ENCODE measurements at regions not wholly inside any gene's neighbourhood (a gene's known extent, or its start where the extent isn't known, plus 50 kb on each side); places are given as distances from the start of the nearest gene placed in this dataset.
"Not testable (repeated sequence)": the region's sequence is repeated elsewhere in the genome, so short reads cannot be mapped to it uniquely, and the experiment has no call there.

DNA sequence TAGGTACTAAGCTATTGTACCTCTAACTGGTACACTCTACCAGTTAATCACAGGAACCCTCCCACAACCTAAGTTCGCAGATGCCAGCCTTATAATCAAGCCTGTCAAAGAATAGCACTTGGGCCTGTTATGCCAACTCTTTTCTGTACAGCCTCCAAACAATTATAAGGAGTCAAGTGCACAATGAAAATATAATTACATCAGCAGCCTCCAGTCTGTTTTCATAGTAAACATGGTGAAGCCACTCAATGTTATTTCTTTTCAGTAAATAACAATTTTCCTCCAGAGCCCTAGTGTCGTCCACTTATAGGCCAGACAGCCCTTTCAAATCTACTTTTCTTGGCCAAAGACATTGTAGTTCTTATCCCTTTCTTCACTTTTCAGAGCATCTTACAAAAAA lies 82.7 kb upstream of the CARMIL1 start:
- no peak overlapping the region for H3K9ac ChIP-seq (ENCODE audit: low read depth in 1 of 3, low read length in 3 of 3)
- H3K27ac ChIP-seq (ENCODE audit: low read depth, low read length): no peak overlapping the region
- no peak overlapping the region for H3K4me3 ChIP-seq (ENCODE audit: low read length in 3 of 3)
- peaks cover 3 to 4% (median 4%) of the 10 kb centered on the region in 3 donors for H3K4me1 ChIP-seq (ENCODE audit: control insufficient read depth in 3 of 3, insufficient read depth in 3 of 3, low read length in 3 of 3)
- H3K27me3 ChIP-seq (ENCODE audit: control insufficient read depth in 3 of 3, insufficient read depth in 3 of 3, low read length in 3 of 3): no peaks in the 10 kb centered on the region
- H3K36me3 ChIP-seq (ENCODE audit: control insufficient read depth in 3 of 3, insufficient read depth in 3 of 3, low read length in 3 of 3): no peaks in the 10 kb centered on the region
- H3K9me3 ChIP-seq (ENCODE audit: control insufficient read depth in 3 of 3, low read length in 3 of 3): no peaks in the 10 kb centered on the region

DNA sequence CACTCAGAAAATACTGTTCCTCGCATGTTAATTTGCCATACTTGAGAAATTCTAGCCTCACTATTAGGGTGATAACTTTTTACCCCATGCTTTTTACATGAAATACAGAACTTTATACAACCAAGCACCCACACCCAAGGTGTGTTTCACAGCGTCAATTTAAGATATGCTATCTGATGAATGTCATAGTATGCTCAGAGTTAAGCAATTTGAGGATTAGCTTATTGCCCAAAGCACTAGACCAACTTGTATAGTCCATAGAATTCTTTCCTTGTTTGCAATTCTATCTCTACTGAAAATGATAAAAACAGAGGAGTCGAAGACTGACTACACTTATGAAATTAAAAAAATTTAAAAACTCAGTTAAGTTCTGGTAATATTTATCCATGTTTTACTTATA lies 82.1 kb upstream of the CARMIL1 start:
- Histone ChIP-seq H3K9me3 (ENCODE audit: control insufficient read depth in 3 of 3, low read length in 3 of 3) (no peaks in the 10 kb centered on the region), H3K9ac (ENCODE audit: low read depth in 1 of 3, low read length in 3 of 3) (no peak overlapping the region), H3K36me3 (ENCODE audit: control insufficient read depth in 3 of 3, insufficient read depth in 3 of 3, low read length in 3 of 3) (no peaks in the 10 kb centered on the region), H3K27ac (ENCODE audit: low read depth, low read length) (no peak overlapping the region), H3K4me3 (ENCODE audit: low read length in 3 of 3) (no peak overlapping the region), H3K4me1 (ENCODE audit: control insufficient read depth in 3 of 3, insufficient read depth in 3 of 3, low read length in 3 of 3) (peaks cover 3 to 4% (median 4%) of the 10 kb centered on the region in 3 donors), H3K27me3 (ENCODE audit: control insufficient read depth in 3 of 3, insufficient read depth in 3 of 3, low read length in 3 of 3) (no peaks in the 10 kb centered on the region)

DNA sequence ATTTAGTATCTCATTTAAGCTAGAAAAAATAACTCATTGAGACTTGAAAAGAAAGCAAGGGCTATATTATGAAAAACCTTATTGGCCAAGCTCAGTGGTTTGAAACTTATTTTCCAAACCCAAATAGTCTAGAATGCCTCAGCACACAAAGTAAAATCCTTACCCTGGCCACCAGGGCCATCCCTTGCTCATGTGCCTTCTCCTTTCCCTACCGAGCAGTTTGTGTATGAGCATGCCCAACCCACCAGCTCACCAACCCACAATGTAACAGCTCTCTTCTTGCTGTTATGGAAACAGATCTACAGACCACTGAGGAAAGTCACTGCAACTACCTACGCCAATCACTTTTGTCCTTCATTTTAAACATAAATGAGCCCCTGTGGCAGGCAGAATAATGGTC lies 79.6 kb upstream of the CARMIL1 start:
- Histone ChIP-seq H3K36me3 (ENCODE audit: control insufficient read depth in 3 of 3, insufficient read depth in 3 of 3, low read length in 3 of 3) (no peaks in the 10 kb centered on the region), H3K9me3 (ENCODE audit: control insufficient read depth in 3 of 3, low read length in 3 of 3) (no peaks in the 10 kb centered on the region), H3K9ac (ENCODE audit: low read depth in 1 of 3, low read length in 3 of 3) (no peak overlapping the region), H3K4me3 (ENCODE audit: low read length in 3 of 3) (no peak overlapping the region), H3K27ac (ENCODE audit: low read depth, low read length) (no peak overlapping the region), H3K27me3 (ENCODE audit: control insufficient read depth in 3 of 3, insufficient read depth in 3 of 3, low read length in 3 of 3) (no peaks in the 10 kb centered on the region), H3K4me1 (ENCODE audit: control insufficient read depth in 3 of 3, insufficient read depth in 3 of 3, low read length in 3 of 3) (no peaks in the 10 kb centered on the region)

DNA sequence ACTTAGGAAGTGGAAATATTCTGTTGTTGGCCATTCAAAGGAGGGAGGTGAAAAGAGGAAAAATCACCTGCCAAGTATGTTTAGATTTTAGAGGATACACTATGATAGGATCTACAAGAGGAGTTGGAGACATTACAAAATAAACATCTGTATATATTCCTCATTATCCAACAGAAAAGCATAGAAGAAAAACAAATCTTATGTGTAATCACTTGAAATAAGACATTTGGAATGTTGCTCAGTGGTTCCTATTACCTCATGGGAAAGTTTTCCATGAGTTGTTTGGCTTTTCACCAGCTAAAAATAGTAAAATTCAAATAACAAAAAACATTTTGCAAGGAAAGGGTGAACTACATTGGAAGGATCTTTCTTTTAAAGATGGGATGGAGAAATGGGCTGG lies 76.7 kb upstream of the CARMIL1 start:
- Histone ChIP-seq H3K4me3 (ENCODE audit: low read length in 3 of 3) (no peak overlapping the region), H3K27ac (ENCODE audit: low read depth, low read length) (no peak overlapping the region), H3K36me3 (ENCODE audit: control insufficient read depth in 3 of 3, insufficient read depth in 3 of 3, low read length in 3 of 3) (no peaks in the 10 kb centered on the region), H3K27me3 (ENCODE audit: control insufficient read depth in 3 of 3, insufficient read depth in 3 of 3, low read length in 3 of 3) (no peaks in the 10 kb centered on the region), H3K9ac (ENCODE audit: low read depth in 1 of 3, low read length in 3 of 3) (no peak overlapping the region), H3K4me1 (ENCODE audit: control insufficient read depth in 3 of 3, insufficient read depth in 3 of 3, low read length in 3 of 3) (no peaks in the 10 kb centered on the region), H3K9me3 (ENCODE audit: control insufficient read depth in 3 of 3, low read length in 3 of 3) (no peaks in the 10 kb centered on the region)

DNA sequence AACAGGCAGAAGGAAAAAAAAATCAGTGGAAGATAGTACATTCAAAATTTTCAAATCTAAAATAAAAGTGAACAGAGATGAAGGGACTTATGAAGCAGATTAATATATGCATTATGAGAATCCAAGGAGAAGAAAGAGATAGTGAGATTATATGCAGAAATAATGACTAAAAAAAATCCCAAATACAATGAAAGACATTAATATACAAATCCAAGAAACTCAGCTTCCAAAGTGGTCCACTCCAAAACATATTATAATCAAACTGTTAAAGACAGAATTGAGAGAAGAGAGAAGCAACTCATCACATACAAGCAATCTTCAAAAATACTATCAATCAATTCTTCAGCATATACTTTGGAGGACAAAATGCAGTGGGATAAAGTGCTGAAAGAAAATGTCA lies 73.5 kb upstream of the CARMIL1 start:
- no peaks in the 10 kb centered on the region for H3K4me1 ChIP-seq (ENCODE audit: control insufficient read depth in 3 of 3, insufficient read depth in 3 of 3, low read length in 3 of 3)
- no peaks in the 10 kb centered on the region for H3K9me3 ChIP-seq (ENCODE audit: control insufficient read depth in 3 of 3, low read length in 3 of 3)
- no peak overlapping the region for H3K27ac ChIP-seq (ENCODE audit: low read depth, low read length)
- no peak overlapping the region for H3K9ac ChIP-seq (ENCODE audit: low read depth in 1 of 3, low read length in 3 of 3)
- H3K4me3 ChIP-seq (ENCODE audit: low read length in 3 of 3): no peak overlapping the region
- H3K27me3 ChIP-seq (ENCODE audit: control insufficient read depth in 3 of 3, insufficient read depth in 3 of 3, low read length in 3 of 3): no peaks in the 10 kb centered on the region
- no peaks in the 10 kb centered on the region for H3K36me3 ChIP-seq (ENCODE audit: control insufficient read depth in 3 of 3, insufficient read depth in 3 of 3, low read length in 3 of 3)

DNA sequence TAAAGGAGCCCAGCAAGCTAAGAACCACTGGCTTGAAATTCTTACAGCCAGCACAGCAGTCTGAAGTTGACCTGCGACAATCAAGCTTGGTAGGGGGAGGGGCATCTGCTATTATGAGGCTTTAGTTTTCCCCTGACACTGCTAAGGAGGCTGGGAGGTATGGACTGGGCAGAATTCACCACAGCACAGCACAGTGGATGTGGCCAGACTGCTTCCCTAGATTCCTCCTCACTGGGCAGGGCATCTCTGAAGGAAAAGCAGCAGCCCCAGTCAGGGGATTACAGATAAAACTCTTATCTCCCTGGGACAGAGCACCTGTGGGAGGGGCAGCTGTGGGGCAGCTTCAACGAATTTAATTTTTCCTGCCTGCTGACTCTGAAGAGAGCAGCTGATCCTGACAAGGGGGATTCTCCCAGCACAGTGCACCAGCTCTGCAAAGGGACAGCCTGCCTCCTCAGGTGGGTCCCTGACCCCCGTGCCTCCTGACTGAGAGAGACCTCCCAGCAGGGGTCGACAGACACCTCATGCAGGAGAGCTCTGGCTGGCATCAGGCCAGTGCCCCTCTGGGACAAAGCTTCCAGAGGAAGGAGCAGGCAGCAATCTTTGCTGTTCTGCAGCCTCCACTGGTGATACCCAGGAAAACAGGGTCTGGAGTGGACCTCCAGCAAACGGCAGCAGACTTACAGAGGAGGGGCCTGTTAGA lies 71.6 kb upstream of the CARMIL1 start:
- not testable (repeated sequence) for H3K27me3 ChIP-seq (ENCODE audit: control insufficient read depth in 3 of 3, insufficient read depth in 3 of 3, low read length in 3 of 3); H3K36me3 ChIP-seq (ENCODE audit: control insufficient read depth in 3 of 3, insufficient read depth in 3 of 3, low read length in 3 of 3); H3K4me1 ChIP-seq (ENCODE audit: control insufficient read depth in 3 of 3, insufficient read depth in 3 of 3, low read length in 3 of 3); H3K4me3 ChIP-seq (ENCODE audit: low read length in 3 of 3); H3K9ac ChIP-seq (ENCODE audit: low read depth in 1 of 3, low read length in 3 of 3); H3K27ac ChIP-seq (ENCODE audit: low read depth, low read length); H3K9me3 ChIP-seq (ENCODE audit: control insufficient read depth in 3 of 3, low read length in 3 of 3)

DNA sequence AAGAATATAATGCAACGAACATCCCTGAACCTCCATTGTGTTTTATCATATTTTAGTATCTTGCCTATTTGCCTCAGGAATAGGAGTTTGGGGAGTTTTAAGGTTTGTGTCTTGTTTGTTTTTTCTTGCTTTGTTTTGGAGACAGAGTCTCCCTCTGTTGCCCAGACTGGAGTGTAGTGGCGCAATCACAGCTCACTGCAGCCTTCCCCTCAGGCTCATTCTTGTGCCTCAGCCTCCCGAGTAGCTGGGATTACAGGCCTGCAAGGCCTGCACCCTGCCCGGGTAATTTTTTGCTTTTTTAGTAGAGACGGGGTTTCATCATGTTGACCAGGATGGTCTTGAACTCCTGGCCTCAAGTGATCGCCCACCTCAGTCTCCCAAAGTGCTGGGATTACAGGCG lies 63.3 kb upstream of the CARMIL1 start:
- Histone ChIP-seq H3K4me3 (ENCODE audit: low read length in 3 of 3) (no peak overlapping the region), H3K27me3 (ENCODE audit: control insufficient read depth in 3 of 3, insufficient read depth in 3 of 3, low read length in 3 of 3) (no peaks in the 10 kb centered on the region), H3K9ac (ENCODE audit: low read depth in 1 of 3, low read length in 3 of 3) (no peak overlapping the region), H3K36me3 (ENCODE audit: control insufficient read depth in 3 of 3, insufficient read depth in 3 of 3, low read length in 3 of 3) (no peaks in the 10 kb centered on the region), H3K27ac (ENCODE audit: low read depth, low read length) (no peak overlapping the region), H3K4me1 (ENCODE audit: control insufficient read depth in 3 of 3, insufficient read depth in 3 of 3, low read length in 3 of 3) (no peaks in the 10 kb centered on the region), H3K9me3 (ENCODE audit: control insufficient read depth in 3 of 3, low read length in 3 of 3) (no peaks in the 10 kb centered on the region)

DNA sequence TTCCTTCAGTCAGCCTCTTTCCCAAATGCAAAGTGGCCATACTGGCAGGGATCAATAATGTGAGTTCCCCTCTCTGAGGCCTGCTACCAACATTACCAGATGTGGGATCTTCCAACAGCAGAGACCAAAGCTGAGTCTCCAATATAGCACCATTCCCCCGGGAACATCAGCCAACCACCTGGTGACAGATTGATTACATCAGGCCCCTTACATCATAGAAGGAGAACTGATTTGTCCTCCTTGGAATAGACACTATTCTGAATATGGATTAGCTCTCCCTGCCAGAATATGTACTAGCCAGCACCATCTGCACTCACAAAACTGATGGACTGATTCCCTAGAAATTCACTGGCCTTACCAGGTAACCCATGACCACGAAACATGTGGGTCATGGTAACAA lies 61.9 kb upstream of the CARMIL1 start:
- H3K9me3 ChIP-seq (ENCODE audit: control insufficient read depth in 3 of 3, low read length in 3 of 3): no peaks in the 10 kb centered on the region

DNA sequence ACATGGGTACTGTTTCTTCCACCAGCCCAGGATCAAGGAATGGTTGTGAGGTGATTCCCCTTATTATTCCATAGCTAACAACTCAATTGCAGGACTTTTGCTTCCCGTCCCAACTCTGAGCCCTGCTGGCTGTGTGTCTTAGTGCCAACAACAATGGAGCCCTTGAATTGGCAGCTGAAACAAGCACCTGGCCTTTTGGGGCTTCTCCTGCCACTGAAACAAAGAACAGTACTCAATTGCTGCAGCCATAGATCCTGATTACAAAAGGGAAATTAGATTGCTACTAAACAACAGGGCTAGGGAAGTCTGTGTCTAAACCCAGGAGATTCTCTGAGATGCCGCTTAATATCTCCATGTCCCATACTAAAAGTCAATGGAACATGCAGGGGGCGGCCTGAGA lies 61.3 kb upstream of the CARMIL1 start:
- Histone ChIP-seq H3K9me3 (ENCODE audit: control insufficient read depth in 3 of 3, low read length in 3 of 3) (no peaks in the 10 kb centered on the region), H3K4me1 (ENCODE audit: control insufficient read depth in 3 of 3, insufficient read depth in 3 of 3, low read length in 3 of 3) (no peaks in the 10 kb centered on the region), H3K36me3 (ENCODE audit: control insufficient read depth in 3 of 3, insufficient read depth in 3 of 3, low read length in 3 of 3) (no peaks in the 10 kb centered on the region), H3K27me3 (ENCODE audit: control insufficient read depth in 3 of 3, insufficient read depth in 3 of 3, low read length in 3 of 3) (no peaks in the 10 kb centered on the region), H3K27ac (ENCODE audit: low read depth, low read length) (no peak overlapping the region), H3K9ac (ENCODE audit: low read depth in 1 of 3, low read length in 3 of 3) (no peak overlapping the region), H3K4me3 (ENCODE audit: low read length in 3 of 3) (no peak overlapping the region)

More for the DNA sequence above, 61.9 kb upstream of the CARMIL1 start:
- no peak overlapping the region for H3K9ac ChIP-seq (ENCODE audit: low read depth in 1 of 3, low read length in 3 of 3)
- no peaks in the 10 kb centered on the region for H3K4me1 ChIP-seq (ENCODE audit: control insufficient read depth in 3 of 3, insufficient read depth in 3 of 3, low read length in 3 of 3)
- no peak overlapping the region for H3K27ac ChIP-seq (ENCODE audit: low read depth, low read length)
- H3K36me3 ChIP-seq (ENCODE audit: control insufficient read depth in 3 of 3, insufficient read depth in 3 of 3, low read length in 3 of 3): no peaks in the 10 kb centered on the region
- H3K27me3 ChIP-seq (ENCODE audit: control insufficient read depth in 3 of 3, insufficient read depth in 3 of 3, low read length in 3 of 3): no peaks in the 10 kb centered on the region
- no peak overlapping the region for H3K4me3 ChIP-seq (ENCODE audit: low read length in 3 of 3)

DNA sequence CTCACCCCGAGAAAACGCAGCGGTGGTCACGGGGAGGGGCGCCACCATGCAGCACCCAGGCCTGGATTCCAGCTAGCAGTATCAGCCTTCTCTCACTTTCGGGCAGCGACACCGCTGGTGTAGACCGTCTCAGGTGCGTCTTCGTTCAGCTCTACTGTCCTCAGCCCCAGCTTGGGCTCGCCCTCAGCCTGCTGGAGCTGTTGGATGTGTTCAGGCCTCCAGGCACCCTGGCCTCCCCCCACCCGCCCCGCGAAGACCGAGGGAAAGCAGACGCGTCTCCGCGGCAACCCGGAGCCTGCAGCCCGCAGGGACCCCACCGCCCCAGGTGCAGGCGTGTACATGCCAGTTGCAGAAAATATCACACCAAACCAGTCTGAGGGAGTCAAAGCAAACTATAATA lies 60.8 kb upstream of the CARMIL1 start:
- Histone ChIP-seq H3K9me3 (ENCODE audit: control insufficient read depth in 3 of 3, low read length in 3 of 3) (no peaks in the 10 kb centered on the region), H3K4me3 (ENCODE audit: low read length in 3 of 3) (no peak overlapping the region), H3K4me1 (ENCODE audit: control insufficient read depth in 3 of 3, insufficient read depth in 3 of 3, low read length in 3 of 3) (no peaks in the 10 kb centered on the region), H3K9ac (ENCODE audit: low read depth in 1 of 3, low read length in 3 of 3) (no peak overlapping the region), H3K27ac (ENCODE audit: low read depth, low read length) (no peak overlapping the region), H3K36me3 (ENCODE audit: control insufficient read depth in 3 of 3, insufficient read depth in 3 of 3, low read length in 3 of 3) (no peaks in the 10 kb centered on the region), H3K27me3 (ENCODE audit: control insufficient read depth in 3 of 3, insufficient read depth in 3 of 3, low read length in 3 of 3) (no peaks in the 10 kb centered on the region)

Data from skeletal muscle tissue (tissue), 3 donors.